PC-9 (cell line): ENCODE measurements at regions not wholly inside any gene's neighbourhood (a gene's known extent, or its start where the extent isn't known, plus 50 kb on each side); places are given as distances from the start of the nearest gene placed in this dataset.

Source experiments
- BruUV-seq: library from RNA; stranded (reverse); fragments of 400-500 nt; replicated peaks from 2 replicates; lab custom pipeline; 2021; lab: Mats Ljungman, UMichigan
- CTCF ChIA-PET: fragments of 300-600 bp; sonication (Branson Sonifier 250); formaldehyde crosslinking; loops from one replicate; lab custom pipeline; 2022; ENCODE audit warnings: antibody characterized with exemption; lab: Charles Lee
- POLR2A ChIA-PET: fragments of 300-600 bp; sonication (Branson Sonifier 250); formaldehyde crosslinking; loops from one replicate; lab custom pipeline; 2022; ENCODE audit warnings: antibody characterized with exemption; ENCODE audit not compliant: unreplicated experiment; lab: Charles Lee
- DNase-seq, 2 experiments: peaks; one replicate each; pipeline versions ENCODE4 v3.0.0 to v3.0.0-alpha.2; 2015 to 2022; ENCODE audit warnings: mixed read lengths in 1 of 2
- H2AFZ ChIP-seq: fragments of 200-600 bp; sonication (generic); 2 replicates; pipeline ENCODE4 v1.8.1; 2017; ENCODE audit warnings: antibody characterized with exemption
- H3F3A ChIP-seq: fragments of 200-600 bp; sonication (generic); 2 replicates; pipeline ENCODE4 v1.8.1; 2017; ENCODE audit warnings: antibody characterized with exemption, mild to moderate bottlenecking, low read depth; ENCODE audit not compliant: insufficient read depth
- H3K27ac ChIP-seq: fragments of 200-600 bp; sonication (generic); 2 replicates; pipeline ENCODE4 v1.6.1; 2016; ENCODE audit warnings: mixed run types
- H3K27me3 ChIP-seq: fragments of 200-600 bp; sonication (generic); 2 replicates; pipeline ENCODE4 v1.6.1; 2016; ENCODE audit warnings: low read depth, mixed run types; ENCODE audit not compliant: insufficient read depth
- H3K36me3 ChIP-seq: fragments of 200-600 bp; sonication (generic); 2 replicates; pipeline ENCODE4 v1.6.1; 2016; ENCODE audit warnings: low read depth, mixed run types
- H3K4me1 ChIP-seq: fragments of 200-600 bp; sonication (generic); replicated peaks from 2 replicates; pipeline ENCODE4 v1.6.1; 2016; ENCODE audit warnings: mixed run types; ENCODE audit not compliant: insufficient read depth
- H3K4me2 ChIP-seq: fragments of 200-600 bp; sonication (generic); 2 replicates; pipeline ENCODE4 v1.6.1; 2017; ENCODE audit warnings: mixed run types
- H3K4me3 ChIP-seq: fragments of 200-600 bp; sonication (generic); 2 replicates; pipeline ENCODE4 v1.6.1; 2016; ENCODE audit warnings: mixed run types
- H3K79me2 ChIP-seq: fragments of 200-600 bp; sonication (generic); 2 replicates; pipeline ENCODE4 v1.6.1; 2017; ENCODE audit warnings: low read depth, mixed run types
- H3K9me2 ChIP-seq: fragments of 200-600 bp; sonication (generic); 2 replicates; pipeline ENCODE4 v1.8.1; 2017; ENCODE audit warnings: mild to moderate bottlenecking; ENCODE audit not compliant: insufficient read depth
- H3K9me3 ChIP-seq: fragments of 200-600 bp; sonication (generic); 2 replicates; pipeline ENCODE4 v1.8.1; 2016; ENCODE audit warnings: low read depth; ENCODE audit not compliant: insufficient read depth
- H4K20me1 ChIP-seq: fragments of 200-600 bp; sonication (generic); 2 replicates; pipeline ENCODE4 v1.8.1; 2017; ENCODE audit not compliant: insufficient read depth
- EZH2 ChIP-seq: fragments of 200-600 bp; sonication (generic); IDR thresholded peaks from 2 replicates; pipeline ENCODE4 v1.8.0; 2017; ENCODE audit warnings: antibody characterized with exemption, low read depth
- intact Hi-C: fragments of 100-400 bp; cut with micrococcal nuclease; formaldehyde crosslinking; loops from one replicate; pipeline ENCODE4 v1.10.0; 2022; ENCODE audit not compliant: unreplicated experiment
- TF ChIP-seq, protein P1 (sequence below): fragments of 200-600 bp; sonication (generic); conservative IDR thresholded peaks from 2 replicates; pipeline ENCODE4 v1.6.1; 2017; ENCODE audit warnings: mixed run types, antibody characterized with exemption, mild to moderate bottlenecking, moderate library complexity

DNA sequence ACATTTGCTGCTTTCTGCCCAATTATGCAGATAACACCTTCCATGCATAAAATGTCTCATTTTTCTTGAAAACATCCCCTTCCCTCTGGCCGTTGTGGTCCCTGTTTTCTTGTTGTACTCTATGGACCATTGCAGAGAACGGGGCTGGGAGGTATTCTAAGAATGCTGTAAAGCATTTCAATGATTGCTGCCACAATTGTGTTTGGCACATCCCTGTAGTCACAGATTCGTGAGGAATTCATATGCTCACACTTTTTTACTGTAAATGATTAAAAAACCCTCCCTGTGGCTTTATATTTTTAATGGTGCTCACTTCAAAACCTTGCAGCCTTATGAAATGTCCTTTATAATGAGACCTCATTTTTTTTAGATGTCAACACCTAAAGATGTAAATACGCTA lies 207.2 kb upstream of the GBE1 start:
- POLR2A ChIA-PET: no interaction called here
- BruUV-seq: no TSS peak
- no peak for DNase-seq
- Histone ChIP-seq H3F3A (no peaks in the 10 kb centered on the region), H3K27ac (no peak overlapping the region), H3K4me1 (no peaks in the 10 kb centered on the region), H3K36me3 (no peaks in the 10 kb centered on the region), H4K20me1 (no peaks in the 10 kb centered on the region), H3K9me2 (no peaks in the 10 kb centered on the region), H3K4me3 (no peak overlapping the region), H3K79me2 (no peaks in the 10 kb centered on the region), H3K4me2 (no peak overlapping the region), H3K27me3 (no peaks in the 10 kb centered on the region), H2AFZ (no peak overlapping the region), H3K9me3 (no peaks in the 10 kb centered on the region)
- intact Hi-C loops: no loop called here
- CTCF ChIA-PET: no interaction called here
- TF ChIP-seq, protein P1, sequence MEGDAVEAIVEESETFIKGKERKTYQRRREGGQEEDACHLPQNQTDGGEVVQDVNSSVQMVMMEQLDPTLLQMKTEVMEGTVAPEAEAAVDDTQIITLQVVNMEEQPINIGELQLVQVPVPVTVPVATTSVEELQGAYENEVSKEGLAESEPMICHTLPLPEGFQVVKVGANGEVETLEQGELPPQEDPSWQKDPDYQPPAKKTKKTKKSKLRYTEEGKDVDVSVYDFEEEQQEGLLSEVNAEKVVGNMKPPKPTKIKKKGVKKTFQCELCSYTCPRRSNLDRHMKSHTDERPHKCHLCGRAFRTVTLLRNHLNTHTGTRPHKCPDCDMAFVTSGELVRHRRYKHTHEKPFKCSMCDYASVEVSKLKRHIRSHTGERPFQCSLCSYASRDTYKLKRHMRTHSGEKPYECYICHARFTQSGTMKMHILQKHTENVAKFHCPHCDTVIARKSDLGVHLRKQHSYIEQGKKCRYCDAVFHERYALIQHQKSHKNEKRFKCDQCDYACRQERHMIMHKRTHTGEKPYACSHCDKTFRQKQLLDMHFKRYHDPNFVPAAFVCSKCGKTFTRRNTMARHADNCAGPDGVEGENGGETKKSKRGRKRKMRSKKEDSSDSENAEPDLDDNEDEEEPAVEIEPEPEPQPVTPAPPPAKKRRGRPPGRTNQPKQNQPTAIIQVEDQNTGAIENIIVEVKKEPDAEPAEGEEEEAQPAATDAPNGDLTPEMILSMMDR: no peak
- TF ChIP-seq EZH2: no peak

DNA sequence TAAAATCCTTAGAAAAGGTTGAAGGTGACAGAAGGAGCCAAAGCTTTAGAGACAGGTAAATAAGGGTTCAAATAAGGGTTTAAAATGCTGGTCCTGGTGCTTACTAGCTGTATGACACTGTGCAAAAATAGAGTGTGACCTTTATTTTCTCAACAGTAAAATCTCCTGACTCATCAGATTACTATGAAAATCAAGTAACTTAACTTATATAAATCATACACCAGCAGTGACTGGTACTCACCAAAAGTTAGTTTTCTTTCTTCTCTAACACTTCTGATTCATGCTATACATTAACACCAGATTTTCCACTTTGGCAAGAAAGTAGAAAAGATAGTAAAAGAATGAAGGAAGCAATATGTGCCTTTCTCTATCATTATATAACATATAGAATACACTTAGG lies 205.9 kb upstream of the GBE1 start:
- H3K79me2 ChIP-seq: no peaks in the 10 kb centered on the region
- H3F3A ChIP-seq: no peaks in the 10 kb centered on the region
- H3K4me3 ChIP-seq: no peak overlapping the region
- CTCF ChIA-PET: no interaction called here
- no peaks in the 10 kb centered on the region for H3K36me3 ChIP-seq
- H3K9me3 ChIP-seq: no peaks in the 10 kb centered on the region
- H3K9me2 ChIP-seq: no peaks in the 10 kb centered on the region
- H3K27ac ChIP-seq: no peak overlapping the region
- no peaks in the 10 kb centered on the region for H4K20me1 ChIP-seq
- POLR2A ChIA-PET: no interaction called here
- no peak for DNase-seq
- no peaks in the 10 kb centered on the region for H3K27me3 ChIP-seq
- intact Hi-C loops: no loop called here
- BruUV-seq: no TSS peak
- TF ChIP-seq, protein P1: no peak
- no peak for TF ChIP-seq EZH2
- no peak overlapping the region for H3K4me2 ChIP-seq
- H2AFZ ChIP-seq: no peak overlapping the region
- no peaks in the 10 kb centered on the region for H3K4me1 ChIP-seq

DNA sequence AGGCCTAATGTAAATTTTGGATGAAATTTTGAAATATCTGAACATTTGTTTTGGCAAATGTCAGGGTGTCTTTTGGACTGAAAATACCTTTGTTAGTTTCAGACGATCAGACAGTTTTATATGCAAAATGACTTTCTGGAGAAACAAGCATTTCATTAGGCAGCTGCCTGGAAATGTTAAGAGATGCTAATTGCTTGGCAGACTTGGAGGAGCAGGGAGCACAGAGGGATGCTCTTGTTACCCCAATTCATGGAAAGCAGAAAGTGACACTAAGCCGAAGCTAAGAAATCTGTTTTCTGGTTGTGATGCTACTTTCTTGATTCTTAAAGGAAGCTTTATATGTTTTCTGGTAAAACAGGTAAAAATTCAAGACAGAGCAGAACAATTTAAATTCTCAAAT lies 204.3 kb upstream of the GBE1 start:
- H3K9me3 ChIP-seq: no peaks in the 10 kb centered on the region
- no peaks in the 10 kb centered on the region for H3K4me1 ChIP-seq
- no peaks in the 10 kb centered on the region for H3K79me2 ChIP-seq
- no peaks in the 10 kb centered on the region for H3F3A ChIP-seq
- H3K9me2 ChIP-seq: no peaks in the 10 kb centered on the region
- no peak overlapping the region for H2AFZ ChIP-seq
- DNase-seq: no peak
- no peak overlapping the region for H3K27ac ChIP-seq
- CTCF ChIA-PET: no interaction called here
- intact Hi-C loops: no loop called here
- no TSS peak for BruUV-seq
- no peaks in the 10 kb centered on the region for H3K36me3 ChIP-seq
- TF ChIP-seq, protein P1: no peak
- no peak for TF ChIP-seq EZH2
- H3K4me2 ChIP-seq: no peak overlapping the region
- H3K4me3 ChIP-seq: no peak overlapping the region
- no peaks in the 10 kb centered on the region for H4K20me1 ChIP-seq
- POLR2A ChIA-PET: no interaction called here
- no peaks in the 10 kb centered on the region for H3K27me3 ChIP-seq
